ENCODE measurements at regions not wholly inside any gene's neighbourhood (a gene's known extent, or its start where the extent isn't known, plus 50 kb on each side); places are given as distances from the start of the nearest gene placed in this dataset.
A peak's percentile ranks its signal among the peaks of the same experiment; 100 is the strongest.
"Not testable (repeated sequence)": the region's sequence is repeated elsewhere in the genome, so short reads cannot be mapped to it uniquely, and the experiment has no call there.

GRCh38 chr15:75792236-75792635 is 51.0 kb upstream of the UBE2Q2 start:
- not testable (repeated sequence) for DNase-seq

- DNase-seq, result no peak
Measured at GRCh38 chr15:75791337-75791713, 51.9 kb upstream of the UBE2Q2 start.

DNA sequence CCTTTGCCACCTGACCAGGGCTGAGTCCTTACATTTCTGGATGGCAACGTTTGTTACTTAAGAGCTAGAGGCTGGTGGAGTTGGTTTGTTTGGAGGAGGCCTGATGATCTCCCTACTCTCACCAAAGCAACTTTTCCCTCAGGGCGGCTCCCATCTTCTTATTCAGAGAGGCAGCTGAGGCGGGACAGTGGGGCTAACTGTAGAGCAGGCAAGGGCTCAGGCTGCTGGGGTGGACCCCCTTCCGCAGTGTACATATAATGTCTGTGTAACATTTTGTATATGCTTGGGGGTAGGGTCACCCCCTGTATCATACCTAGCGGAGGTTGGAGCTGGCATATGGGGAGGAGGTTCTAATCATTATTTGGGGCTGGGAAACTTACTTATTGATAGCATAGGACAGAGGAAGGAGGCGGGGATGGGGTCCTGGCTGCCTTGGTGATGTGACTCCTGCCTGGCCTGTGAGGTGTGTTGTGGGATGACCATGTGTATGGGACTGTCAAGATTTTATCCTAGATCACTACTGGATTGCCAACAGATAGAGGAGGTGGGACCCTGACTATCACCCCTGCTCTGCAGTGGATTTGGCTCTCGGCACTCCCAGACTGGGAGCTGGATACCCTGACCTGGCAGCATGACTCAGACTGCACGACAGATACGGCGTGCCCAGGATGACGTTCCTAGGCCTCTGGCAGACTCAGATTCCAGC is 52.5 kb upstream of the UBE2Q2 start:
- no peak for DNase-seq

DNA sequence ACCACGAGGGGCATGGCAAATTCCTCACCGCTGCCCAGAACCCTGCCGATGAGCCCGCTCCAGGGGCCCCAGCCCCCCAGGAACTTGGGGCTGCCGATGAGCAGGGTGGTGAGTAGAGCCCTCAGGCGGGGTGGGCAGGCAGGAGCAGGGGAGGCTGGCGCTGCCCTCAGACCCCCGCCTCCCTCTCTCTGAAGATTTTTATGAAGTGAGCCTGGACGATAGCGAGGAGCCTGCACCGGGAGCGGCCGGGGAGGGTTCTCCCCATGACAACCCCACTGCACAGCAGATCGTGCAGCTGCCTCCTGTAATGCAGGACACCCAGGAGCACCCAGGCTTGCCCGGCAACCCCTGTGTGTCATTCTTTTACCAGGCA is 56.7 kb upstream of the UBE2Q2 start:
- DNase-seq, result no peak

GRCh38 chr15:75785771-75786574 is 57.3 kb upstream of the UBE2Q2 start:
- peak in 1 of 3 donors; percentile 34 for DNase-seq

DNA sequence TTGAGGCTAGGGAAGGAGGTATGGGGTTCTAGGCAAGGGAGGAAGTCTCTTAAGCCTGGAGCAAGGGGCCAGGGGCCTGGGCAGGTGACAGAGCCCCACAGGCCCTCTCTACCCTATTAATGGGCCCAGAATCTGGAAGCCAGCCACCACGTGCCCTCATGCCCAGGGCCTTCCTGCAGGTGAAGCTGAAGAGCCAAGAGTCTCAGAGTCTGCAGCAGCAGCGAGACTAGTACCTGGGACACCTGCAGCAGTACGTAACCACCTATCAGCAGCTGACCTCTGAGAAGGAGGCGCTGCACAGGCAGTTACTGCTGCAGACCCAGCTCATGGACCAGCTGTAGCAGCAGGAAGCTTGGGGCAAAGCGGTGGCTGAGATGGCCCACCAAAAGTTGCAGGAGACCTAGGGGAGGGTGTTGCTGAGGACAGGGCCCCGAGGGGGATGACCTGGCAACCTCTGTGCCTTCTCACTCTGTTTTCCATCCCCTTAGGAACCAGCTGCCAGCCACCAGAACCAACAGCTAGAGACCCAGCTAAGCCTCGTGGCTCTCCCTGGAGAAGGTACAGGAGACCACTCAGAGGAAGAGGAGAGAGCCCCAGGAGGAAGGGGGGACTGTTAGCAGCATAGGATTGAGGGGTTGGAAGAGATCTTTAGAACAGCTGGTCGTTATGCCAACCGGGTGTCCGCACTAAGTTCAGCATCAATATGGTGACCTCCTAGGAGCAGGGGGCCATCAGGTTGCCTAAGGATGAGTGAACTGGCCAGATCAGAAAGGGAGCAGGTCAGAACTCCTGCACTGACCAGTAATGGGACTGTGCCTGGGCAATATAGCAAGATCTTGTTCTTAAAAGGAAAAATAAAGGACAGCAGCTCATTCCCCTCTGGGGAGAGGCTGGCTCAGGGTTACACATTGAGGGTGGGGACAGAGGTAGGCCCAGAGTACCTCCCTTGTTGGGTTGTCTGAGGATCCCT is 58.5 kb upstream of the UBE2Q2 start:
- DNase-seq, result not testable (repeated sequence)

DNA sequence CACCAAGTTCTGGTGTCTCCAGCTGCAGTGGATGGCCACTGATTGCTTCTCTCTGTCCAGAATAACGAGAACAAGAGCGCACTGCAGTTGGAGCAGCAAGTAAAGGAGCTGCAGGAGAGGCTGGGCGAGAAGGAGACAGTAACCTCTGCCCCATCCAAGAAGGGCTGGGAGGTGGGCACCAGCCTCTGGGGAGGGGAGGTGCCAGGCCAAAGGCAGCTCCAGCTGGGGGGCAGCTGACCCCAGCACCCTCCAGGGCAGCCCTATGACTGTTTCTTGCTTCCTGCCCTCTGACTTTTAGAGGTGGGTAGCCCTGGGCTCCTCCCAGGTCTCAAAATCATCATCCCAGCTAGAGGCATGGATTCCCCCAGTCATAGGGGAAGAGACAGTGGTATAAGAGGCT is 59.7 kb upstream of the UBE2Q2 start:
- DNase-seq, result not testable (repeated sequence)

- DNase-seq, result no peak
Measured at GRCh38 chr15:75782926-75783325, 60.3 kb upstream of the UBE2Q2 start.

DNA sequence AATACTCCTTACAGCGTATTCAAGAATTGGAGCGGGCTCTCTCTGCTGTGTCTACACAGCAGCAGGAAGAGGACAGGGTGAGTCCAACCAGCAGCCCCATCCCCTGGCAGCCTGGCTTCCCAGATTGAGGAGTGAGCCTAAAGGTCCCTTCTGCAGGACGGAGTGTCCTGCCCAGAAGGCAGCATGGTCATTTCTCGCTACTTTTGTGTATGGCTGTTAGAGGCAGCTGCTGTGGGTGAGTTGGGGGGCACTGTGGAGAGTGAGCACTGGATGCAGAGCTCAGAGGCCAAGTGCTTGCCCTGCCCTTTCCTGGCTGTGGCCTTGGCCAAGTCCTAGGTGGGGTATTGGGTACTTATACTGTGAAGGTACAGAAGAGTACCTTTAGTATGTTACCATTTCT is 62.3 kb upstream of the UBE2Q2 start:
- not testable (repeated sequence) for DNase-seq

DNA sequence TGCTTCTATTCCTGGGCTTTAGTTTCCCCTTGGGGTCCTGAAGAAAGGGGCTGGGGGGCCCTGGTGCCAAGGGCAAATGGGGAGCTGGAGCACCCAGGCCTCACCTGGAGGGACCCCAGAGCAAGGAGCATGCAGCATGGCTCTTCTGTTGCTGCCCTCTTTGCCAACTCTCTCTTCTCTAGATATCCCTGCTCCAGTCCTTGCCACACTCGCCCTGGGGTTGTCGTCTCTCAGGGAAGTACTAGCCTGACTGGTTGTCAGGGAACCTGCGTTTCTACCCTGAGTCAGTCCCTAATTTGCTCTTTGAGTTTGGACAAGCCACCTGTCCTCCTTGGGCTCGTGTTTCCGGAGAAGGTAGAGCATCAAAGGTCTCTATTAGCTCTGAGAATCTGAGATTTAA is 63.7 kb upstream of the UBE2Q2 start:
- no peak for DNase-seq

- peak in 1 of 3 donors; percentile 30 for DNase-seq
Measured at GRCh38 chr15:75776871-75777610, 64.4 kb upstream of the CSPG4 start.

- peak in 1 of 3 donors; percentile 62 for DNase-seq
Measured at GRCh38 chr15:75776065-75776423, 63.4 kb upstream of the CSPG4 start.

GRCh38 chr15:75775296-75776064 is 62.8 kb upstream of the CSPG4 start:
- DNase-seq, result no peak

GRCh38 chr15:75773974-75774373 is 61.3 kb upstream of the CSPG4 start:
- not testable (repeated sequence) for DNase-seq

DNA sequence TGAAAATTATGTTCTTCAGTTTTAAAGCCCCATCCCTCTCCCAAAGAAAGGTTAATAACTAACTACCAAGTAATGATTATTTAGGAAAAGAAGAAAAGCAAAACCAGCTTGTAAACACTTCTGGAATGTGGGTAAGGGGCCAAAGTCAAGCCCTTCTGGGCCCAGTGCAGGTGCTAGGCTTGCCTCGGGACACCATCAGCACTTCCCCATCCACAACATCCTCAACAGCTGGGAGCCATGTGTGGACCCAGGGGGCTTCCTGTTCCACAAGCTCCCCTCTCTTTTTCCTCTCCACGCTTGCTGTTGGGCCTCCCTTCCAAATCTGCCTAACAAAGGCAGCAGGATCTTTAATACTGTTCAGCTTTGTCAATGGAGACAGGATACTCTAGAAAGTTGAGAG is 58.4 kb upstream of the CSPG4 start:
- peak in 2 of 3 donors; percentile 21 to 68 for DNase-seq

DNA sequence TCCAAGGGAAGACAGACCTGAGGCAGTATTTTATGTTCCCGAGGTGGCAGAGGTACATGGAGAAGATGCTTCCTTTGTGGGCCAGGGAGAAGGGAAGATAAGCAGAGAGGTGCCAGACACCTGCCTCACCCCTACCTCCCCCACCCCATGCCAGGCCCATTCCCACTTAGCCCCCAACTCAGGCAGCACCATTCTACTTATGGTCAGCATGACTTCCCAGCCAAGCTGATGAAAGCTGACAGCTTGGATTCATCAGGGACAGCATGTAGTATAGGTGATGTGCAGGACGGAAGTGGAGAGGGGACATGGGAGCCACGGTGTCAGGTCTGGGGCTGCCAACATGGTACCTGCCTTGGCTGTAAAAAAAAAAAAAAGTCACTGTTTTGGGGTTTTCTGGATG is 57.5 kb upstream of the CSPG4 start:
- DNase-seq, result no peak

GRCh38 chr15:75768526-75768925 is 55.9 kb upstream of the CSPG4 start:
- not testable (repeated sequence) for DNase-seq

GRCh38 chr15:75765551-75766305 is 53.1 kb upstream of the CSPG4 start:
- DNase-seq, result not testable (repeated sequence)

- not testable (repeated sequence) for DNase-seq
Measured at GRCh38 chr15:75764845-75765550, 52.4 kb upstream of the CSPG4 start.

All from muscle of back (tissue), 3 donors.